ENCODE measurements at regions not wholly inside any gene's neighbourhood (a gene's known extent, or its start where the extent isn't known, plus 50 kb on each side); places are given as distances from the start of the nearest gene placed in this dataset.
A peak's percentile ranks its signal among the peaks of the same experiment; 100 is the strongest.
"Not testable (repeated sequence)": the region's sequence is repeated elsewhere in the genome, so short reads cannot be mapped to it uniquely, and the experiment has no call there.

GRCh38 chr21:16194095-16194787 lies 464.5 kb downstream of the USP25 start:
- intact Hi-C loops (cut with DNase I), result loop anchor here (2.0 to 10.0 kb wide), 3 partner anchors 109 to 341 kb away; no protein-coding TSS in a partner anchor
- DNase-seq (ENCODE audit: missing footprints) (peak; percentile 73), ATAC-seq (peak; percentile 92)

- intact Hi-C loops (cut with DNase I), result loop anchor here (2.0 to 10.0 kb wide), 5 partner anchors 110 to 340 kb away; no protein-coding TSS in a partner anchor
- peak; percentile 43 for ATAC-seq
Observed at GRCh38 chr21:16194788-16195537, 465.2 kb downstream of the USP25 start.

GRCh38 chr21:16195538-16195910 lies 465.7 kb downstream of the USP25 start:
- intact Hi-C loops (cut with DNase I), result loop anchor here (2.0 to 10.0 kb wide), 5 partner anchors 111 to 339 kb away; no protein-coding TSS in a partner anchor
- DNase-seq (ENCODE audit: missing footprints), result no peak
- ATAC-seq, result no peak

More at GRCh38 chr21:16194788-16195537, 465.2 kb downstream of the USP25 start:
- no peak for DNase-seq (ENCODE audit: missing footprints)

GRCh38 chr21:16196001-16196400 lies 466.2 kb downstream of the USP25 start:
- ATAC-seq (no peak), DNase-seq (ENCODE audit: missing footprints) (no peak)
- intact Hi-C loops (cut with DNase I), result loop anchor here (5.0 to 10.0 kb wide), 4 partner anchors 111 to 339 kb away; no protein-coding TSS in a partner anchor

- intact Hi-C loops (cut with DNase I), result loop anchor here (5.0 to 10.0 kb wide), 4 partner anchors 109 to 336 kb away; no protein-coding TSS in a partner anchor
- no peak for ATAC-seq
- DNase-seq (ENCODE audit: missing footprints), result no peak
Observed at GRCh38 chr21:16198546-16198945, 468.8 kb downstream of the USP25 start.

- intact Hi-C loops (cut with DNase I), result loop anchor here (5.0 to 10.0 kb wide), 4 partner anchors 108 to 335 kb away; no protein-coding TSS in a partner anchor
- no peak for DNase-seq (ENCODE audit: missing footprints)
- no peak for ATAC-seq
Observed at GRCh38 chr21:16199539-16199938, 469.8 kb downstream of the USP25 start.

- ATAC-seq (no peak), DNase-seq (ENCODE audit: missing footprints) (no peak)
- intact Hi-C loops (cut with DNase I), result no loop called here
Observed at GRCh38 chr21:16201718-16202117, 471.9 kb downstream of the USP25 start.

GRCh38 chr21:16205527-16205926 lies 475.7 kb downstream of the USP25 start:
- ATAC-seq (no peak), DNase-seq (ENCODE audit: missing footprints) (no peak)
- intact Hi-C loops (cut with DNase I), result no loop called here

GRCh38 chr21:16211339-16212303 lies 481.8 kb downstream of the USP25 start:
- DNase-seq (ENCODE audit: missing footprints), result no peak
- intact Hi-C loops (cut with DNase I), result loop anchor here (10.0 kb wide), 1 partner anchor 53 kb away; no protein-coding TSS in a partner anchor
- ATAC-seq, result peak; percentile 51

GRCh38 chr21:16213518-16213917 lies 483.7 kb downstream of the USP25 start:
- DNase-seq (ENCODE audit: missing footprints), result no peak
- intact Hi-C loops (cut with DNase I), result loop anchor here (10.0 kb wide), 1 partner anchor 51 kb away; no protein-coding TSS in a partner anchor
- ATAC-seq, result no peak

- intact Hi-C loops (cut with DNase I), result loop anchor here (10.0 kb wide), 1 partner anchor 50 kb away; no protein-coding TSS in a partner anchor
- ATAC-seq (no peak), DNase-seq (ENCODE audit: missing footprints) (no peak)
Observed at GRCh38 chr21:16215193-16215592, 485.4 kb downstream of the USP25 start.

- DNase-seq (ENCODE audit: missing footprints), result no peak
- ATAC-seq, result no peak
- intact Hi-C loops (cut with DNase I), result loop anchor here (10.0 kb wide), 1 partner anchor 49 kb away; no protein-coding TSS in a partner anchor
Observed at GRCh38 chr21:16215663-16216183, 485.9 kb downstream of the USP25 start.

GRCh38 chr21:16216288-16216962 lies 486.6 kb downstream of the USP25 start:
- ATAC-seq (no peak), DNase-seq (ENCODE audit: missing footprints) (no peak)
- intact Hi-C loops (cut with DNase I), result loop anchor here (10.0 kb wide), 1 partner anchor 48 kb away; no protein-coding TSS in a partner anchor

- DNase-seq (ENCODE audit: missing footprints) (no peak), ATAC-seq (no peak)
- intact Hi-C loops (cut with DNase I), result loop anchor here (10.0 kb wide), 1 partner anchor 46 kb away; no protein-coding TSS in a partner anchor
Observed at GRCh38 chr21:16218682-16219343, 489.0 kb downstream of the USP25 start.

- DNase-seq (ENCODE audit: missing footprints); ATAC-seq; intact Hi-C loops (cut with DNase I): not testable (repeated sequence)
Observed at GRCh38 chr21:16224756-16225155, 495.0 kb downstream of the USP25 start.

GRCh38 chr21:16239659-16240265 lies 510.0 kb downstream of the USP25 start:
- no peak for DNase-seq (ENCODE audit: missing footprints)
- ATAC-seq, result no peak
- intact Hi-C loops (cut with DNase I), result no loop called here

- ATAC-seq, result no peak
- intact Hi-C loops (cut with DNase I), result no loop called here
- no peak for DNase-seq (ENCODE audit: missing footprints)
Observed at GRCh38 chr21:16241016-16241415, 511.2 kb downstream of the USP25 start.
